NCI-H2227 treated with DMSO at 0.1 percent for 48 hours (cell line): ENCODE measurements at regions not wholly inside any gene's neighbourhood (a gene's known extent, or its start where the extent isn't known, plus 50 kb on each side); places are given as distances from the start of the nearest gene placed in this dataset.
"Not testable (repeated sequence)": the region's sequence is repeated elsewhere in the genome, so short reads cannot be mapped to it uniquely, and the experiment has no call there.

Experiments
- DNase-seq: peaks from one replicate; lab custom pipeline; 2025; lab: John Stamatoyannopoulos, UW

DNA sequence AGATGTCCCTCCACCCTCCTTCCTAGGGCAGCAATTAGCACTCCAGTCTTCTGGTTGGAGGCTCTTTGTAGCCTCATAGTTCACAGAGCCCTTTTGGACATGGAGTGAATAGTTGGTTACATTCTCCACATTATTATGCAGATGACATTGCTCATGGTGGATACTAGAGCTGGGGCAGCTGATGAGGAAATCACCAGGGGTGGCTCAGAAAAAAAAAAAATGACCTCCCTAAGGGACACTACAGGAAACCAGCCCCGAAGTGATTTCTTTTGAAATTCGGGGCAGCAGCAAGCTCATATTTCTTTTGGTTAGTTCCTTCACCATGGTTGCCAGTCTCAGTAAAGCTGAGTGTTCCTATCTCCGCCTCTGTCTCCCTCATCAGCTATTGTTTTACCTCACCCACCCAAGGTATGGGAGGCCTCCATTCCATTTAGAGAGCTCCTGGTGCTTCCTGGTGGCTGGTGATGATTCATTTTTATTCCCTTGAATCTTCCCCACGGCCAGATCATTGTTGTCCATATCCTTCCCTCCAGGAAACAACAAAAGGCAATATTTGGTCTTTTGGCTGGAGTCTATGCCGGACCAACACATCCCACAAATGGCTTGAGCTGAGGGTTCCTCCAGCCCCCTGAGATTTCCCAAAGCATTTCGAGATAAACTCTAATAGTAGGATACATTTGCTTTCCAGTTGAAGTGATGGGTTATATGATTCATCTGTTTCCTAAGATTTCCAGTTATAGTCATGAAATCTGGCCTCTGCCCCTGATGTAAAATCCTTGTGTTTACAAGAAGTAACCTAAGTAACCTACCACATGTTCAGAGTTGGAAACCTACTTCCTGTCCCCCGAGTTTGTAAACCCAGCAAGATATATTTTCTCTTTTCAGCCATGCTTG is 56.2 kb upstream of the NID2 start:
- no peak for DNase-seq

GRCh38 chr14:52122163-52122562 is 53.3 kb upstream of the NID2 start:
- not testable (repeated sequence) for DNase-seq

- no peak for DNase-seq
Observed at GRCh38 chr14:52121441-52121840, 52.6 kb upstream of the NID2 start.

DNA sequence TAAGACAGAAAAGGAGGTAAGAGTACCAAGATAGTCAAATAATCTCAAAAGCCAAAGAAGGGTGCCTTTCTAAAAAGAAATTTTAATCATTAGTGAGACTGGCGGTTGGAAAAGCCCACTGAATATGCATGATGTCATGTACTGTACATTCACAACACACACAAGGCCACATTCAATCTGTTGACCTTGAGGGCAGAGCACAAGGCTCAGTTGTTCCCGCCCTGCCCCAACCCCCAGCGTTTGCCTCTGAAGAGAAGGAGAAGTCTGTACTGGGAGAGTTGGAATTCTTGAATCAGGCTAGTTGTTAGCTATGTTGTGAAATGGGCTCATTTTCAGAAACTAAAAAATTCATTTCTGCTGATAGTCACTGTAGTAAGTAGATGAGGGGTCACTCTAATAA is 50.2 kb upstream of the NID2 start:
- DNase-seq, result no peak
